ENCODE measurements at regions not wholly inside any gene's neighbourhood (a gene's known extent, or its start where the extent isn't known, plus 50 kb on each side); places are given as distances from the start of the nearest gene placed in this dataset.

GRCh38 chr13:55632402-55632801 lies 1508.3 kb upstream of the PRR20A start (continued):
- TF ChIP-seq, protein P1, sequence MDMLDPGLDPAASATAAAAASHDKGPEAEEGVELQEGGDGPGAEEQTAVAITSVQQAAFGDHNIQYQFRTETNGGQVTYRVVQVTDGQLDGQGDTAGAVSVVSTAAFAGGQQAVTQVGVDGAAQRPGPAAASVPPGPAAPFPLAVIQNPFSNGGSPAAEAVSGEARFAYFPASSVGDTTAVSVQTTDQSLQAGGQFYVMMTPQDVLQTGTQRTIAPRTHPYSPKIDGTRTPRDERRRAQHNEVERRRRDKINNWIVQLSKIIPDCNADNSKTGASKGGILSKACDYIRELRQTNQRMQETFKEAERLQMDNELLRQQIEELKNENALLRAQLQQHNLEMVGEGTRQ (IDR thresholded peaks at IDR 0.05; ENCODE audit: low read length): no peak

Data from H1 (cell line).